Cerebellar cortex (tissue), 1 donor: ENCODE measurements at regions not wholly inside any gene's neighbourhood (a gene's known extent, or its start where the extent isn't known, plus 50 kb on each side); places are given as distances from the start of the nearest gene placed in this dataset.

Experiments used
- DNase-seq: peaks from one replicate; pipeline ENCODE4 v3.0.0-alpha.2; 2015; ENCODE audit warnings: low spot score

DNA sequence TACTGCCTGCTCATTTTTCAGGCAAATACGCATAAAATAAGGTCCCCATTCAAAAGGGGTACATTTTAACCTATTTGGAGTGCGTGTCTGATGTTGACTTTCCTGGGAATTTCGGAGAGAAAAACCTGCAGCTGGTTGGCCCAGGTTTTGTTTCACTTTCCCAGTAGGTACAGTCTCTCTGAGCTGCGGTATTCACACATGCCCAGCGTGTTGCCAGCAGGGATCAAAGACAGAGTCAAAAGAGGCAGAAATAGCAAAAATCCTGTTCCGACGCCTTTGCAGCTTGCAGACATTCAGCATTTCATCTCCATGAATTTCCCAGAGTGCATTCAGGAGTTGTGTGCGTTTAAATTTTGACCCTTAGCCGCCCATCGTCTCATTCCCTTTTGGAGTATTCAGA, 855.4 kb upstream of the CELF4 start:
- peak; percentile 51 for DNase-seq

DNA sequence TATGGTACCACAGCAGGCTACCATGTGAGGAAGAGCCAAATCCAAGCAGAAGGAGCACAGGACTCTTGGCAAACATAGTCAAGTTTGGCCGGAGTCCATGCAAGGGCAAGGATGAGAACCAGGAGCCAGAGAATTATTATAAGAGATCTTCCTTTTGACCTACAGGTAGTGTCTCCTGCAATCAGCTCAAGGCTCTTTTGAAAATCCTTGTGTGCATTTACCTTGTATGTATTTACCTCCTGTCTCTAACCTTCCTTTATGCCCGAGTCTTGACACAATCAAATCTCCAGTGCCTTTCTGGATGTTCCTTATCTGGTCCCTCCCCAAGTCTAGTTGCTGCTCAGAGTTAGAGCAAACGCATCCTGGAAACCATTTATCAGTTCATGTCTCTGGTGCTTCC, 855.0 kb upstream of the CELF4 start:
- DNase-seq, result peak; percentile 60

DNA sequence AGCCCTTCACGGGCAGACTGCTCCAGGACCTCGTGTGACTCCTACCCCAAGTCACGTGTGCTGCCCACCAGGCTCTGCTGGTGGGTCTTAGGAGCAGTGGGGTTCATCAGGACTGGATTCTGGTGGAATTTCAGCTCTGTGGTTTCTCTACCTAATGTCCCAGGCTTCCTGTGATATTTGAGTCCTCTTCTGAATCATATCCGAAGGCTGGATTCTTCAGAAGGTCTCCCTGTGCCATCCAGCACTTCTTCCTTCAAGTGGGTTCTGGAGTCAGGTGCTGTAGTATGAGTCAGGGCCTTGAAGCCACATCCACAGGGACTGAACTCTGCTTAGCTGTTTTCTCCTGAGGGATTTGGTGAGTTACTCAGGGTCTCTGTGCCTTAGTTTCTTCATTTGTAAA, 850.2 kb upstream of the CELF4 start:
- no peak for DNase-seq

DNA sequence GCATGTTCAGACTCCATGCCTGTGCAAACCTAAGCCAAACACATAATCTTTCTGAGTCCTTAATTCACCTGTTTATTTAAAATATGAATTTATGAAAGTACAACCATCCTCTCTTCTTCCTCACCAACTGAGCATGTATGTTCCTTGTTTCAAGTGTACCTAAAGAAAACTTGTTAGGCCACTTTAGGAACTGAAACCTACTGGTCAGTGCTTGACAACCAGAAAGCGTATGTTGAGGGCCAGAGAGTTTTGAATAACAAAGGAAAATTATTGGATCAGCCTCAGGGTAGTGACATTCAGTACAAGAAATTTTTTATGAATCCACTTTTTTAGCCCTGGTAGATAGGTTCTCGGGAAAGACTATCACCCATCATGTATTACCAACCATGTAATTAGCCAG, 847.6 kb upstream of the CELF4 start:
- no peak for DNase-seq

DNA sequence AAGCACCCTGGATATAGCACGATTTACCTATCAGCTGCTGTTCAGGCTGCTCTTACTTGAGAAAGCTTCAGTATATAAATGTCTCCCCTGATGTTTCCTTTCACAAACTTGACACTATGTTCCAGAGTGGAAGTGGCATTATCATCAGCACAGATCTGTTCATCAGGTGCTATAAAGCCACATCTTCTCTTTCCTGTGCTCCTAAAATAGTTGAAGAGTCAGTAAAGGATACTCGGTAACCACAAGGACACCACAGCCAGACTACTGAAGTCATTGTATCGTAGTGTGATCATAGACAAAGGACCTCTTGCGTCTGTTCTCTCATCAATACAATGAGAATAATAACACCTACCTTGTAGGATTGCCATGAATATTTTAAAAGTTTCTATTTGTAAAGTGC, 841.0 kb upstream of the CELF4 start:
- no peak for DNase-seq

DNA sequence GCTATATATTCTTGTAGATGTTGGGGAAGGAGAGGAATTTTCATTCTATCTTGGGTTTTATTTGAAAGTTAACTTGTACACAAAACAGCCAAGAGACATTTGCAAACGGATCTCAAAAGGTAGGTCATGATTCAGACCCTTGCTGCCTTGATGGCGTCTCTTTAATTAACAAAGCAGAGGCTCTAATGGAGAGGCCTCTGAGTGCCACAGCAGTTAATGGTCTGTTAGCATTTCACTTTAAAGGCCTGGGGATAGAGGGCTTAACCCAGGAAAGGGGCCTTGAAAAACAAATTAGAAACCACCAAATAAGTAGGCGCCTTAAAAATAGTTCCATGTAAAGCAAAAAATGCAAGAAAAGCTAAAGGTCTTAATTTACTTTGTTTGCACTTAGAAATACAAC, 836.9 kb upstream of the CELF4 start:
- no peak for DNase-seq

DNA sequence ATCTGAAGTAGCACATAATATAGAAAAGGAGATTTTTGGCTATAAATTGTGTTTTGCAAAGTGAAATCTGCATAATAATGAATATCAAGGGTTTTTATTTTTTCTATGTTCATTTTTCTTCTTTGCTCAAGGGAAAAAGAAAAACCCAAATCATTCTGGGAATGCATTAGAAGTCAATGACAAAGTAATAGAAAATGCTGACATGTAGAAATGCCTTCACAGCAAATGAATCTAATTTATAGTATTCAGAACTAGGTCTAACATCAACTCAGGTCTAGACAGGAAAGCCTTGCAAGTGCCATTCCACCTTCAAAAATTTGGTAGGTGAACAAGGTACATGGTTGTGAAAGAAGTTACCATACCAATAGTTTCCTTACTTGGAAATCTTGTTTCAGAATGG, 831.5 kb upstream of the CELF4 start:
- DNase-seq, result no peak

DNA sequence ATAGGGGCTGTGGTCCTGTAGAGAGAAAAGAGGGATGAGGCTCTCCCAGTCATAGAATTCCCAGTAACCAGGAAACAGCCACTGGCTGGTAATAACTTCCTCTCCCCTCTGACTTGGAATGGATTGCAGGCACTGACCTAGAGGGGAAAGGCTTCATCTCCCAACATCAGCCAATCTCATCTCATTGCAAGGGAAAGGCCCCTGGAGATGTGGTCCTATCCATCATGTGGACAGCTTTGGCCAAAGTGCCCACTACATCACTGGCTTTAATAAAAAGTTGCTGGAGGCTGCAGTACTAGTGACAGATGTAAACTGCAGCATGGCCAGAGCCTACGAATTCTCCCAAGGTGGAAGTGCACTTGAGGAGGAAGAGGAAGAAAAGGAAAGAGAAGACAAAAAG, 820.5 kb upstream of the CELF4 start:
- no peak for DNase-seq

DNA sequence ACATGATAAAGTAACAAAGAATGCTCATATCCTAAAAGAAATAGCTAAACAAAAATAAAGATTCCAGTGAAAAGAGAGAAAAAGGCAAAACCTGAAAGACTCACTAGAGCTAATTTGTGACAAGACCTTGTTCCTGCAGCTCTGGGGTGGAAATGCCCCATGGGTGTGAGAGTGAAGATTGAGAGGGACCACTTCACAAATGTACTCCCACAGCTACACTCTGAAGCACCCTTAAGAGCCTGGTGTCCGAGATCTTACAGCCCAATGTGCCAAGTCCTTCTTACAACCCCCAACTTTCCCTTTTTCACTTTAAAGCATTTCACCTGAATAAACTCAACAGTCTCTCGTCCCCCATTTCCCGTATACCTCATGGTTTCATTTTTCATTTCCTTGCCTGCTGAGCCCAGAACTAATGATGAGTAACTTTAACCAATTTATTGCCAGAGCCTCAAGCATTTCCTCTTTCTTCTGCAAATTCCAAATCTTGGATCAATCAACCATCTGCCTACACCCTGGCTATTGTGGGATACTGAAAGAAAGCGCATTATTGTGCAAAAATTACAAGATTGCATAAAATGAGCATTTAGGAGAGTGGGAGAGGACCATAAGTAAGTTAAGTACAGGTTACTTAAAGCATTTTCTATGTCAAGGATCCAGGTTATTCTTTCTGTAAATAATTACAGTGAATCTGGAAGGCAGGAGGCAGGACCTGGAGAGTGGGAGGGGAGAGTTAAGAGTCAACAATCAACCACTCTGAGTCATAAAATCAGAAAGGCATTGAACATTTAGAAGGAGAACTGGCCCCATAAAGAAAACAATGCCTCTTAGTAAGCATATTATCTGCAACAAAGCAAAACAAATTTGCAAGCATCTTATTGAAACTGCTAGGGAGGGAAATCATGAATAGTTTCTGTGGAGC, 804.4 kb upstream of the CELF4 start:
- DNase-seq, result no peak

DNA sequence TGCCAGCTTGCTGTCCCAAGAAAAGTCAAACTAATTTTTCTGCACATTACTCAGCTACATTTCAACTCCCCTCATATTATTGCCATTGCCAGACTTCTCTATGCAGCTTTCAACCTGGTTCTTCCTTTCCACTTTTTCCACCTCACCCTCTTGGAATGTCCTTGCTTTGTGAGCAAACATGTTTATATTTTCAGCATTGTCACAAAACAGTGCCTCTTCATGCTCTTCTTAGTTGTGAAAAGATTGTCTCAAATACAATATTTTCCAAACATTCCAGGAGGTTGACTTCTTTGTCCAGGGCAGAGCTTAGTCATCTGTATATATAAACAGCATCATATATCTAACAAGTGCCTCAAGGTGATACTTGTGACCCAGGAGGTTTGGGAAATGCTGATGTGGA, 803.3 kb upstream of the CELF4 start:
- DNase-seq, result no peak

DNA sequence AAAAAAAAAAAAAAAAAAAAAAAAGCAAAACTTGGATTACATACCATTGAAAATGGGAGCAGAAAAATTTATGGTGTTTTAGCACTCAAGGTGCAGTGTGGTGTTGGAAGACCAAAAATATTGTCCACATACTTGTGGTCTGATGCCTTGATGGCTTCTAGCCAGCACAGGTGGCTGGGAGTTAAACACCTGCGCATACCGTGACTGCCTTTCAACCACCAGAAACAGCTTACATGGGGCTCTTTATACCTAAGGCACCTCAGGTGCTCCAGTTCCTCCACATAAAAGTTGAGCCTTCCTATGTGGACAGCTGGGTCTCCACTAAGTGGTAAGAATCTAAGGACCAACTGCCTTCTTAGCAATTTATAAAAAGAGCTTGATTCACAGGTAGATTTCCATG, 802.6 kb upstream of the CELF4 start:
- no peak for DNase-seq

DNA sequence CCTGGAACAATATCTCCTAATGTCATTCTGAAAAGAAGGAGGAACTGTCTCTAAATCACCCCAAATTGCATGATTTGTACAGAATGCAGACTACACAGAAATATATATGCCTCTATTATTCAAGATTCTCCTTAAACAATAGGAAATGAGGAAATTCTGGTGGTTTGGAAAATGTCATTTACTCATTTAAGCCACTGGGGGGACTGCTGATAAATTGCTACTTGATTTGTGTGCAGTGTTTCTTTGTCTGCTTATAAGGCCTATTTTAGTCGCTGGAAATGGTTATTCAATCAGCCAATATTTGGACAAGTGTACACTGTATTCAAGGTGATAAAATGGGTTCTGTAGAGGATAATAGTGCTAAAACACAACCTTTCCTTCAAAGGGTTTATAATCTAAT, 801.9 kb upstream of the CELF4 start:
- no peak for DNase-seq

DNA sequence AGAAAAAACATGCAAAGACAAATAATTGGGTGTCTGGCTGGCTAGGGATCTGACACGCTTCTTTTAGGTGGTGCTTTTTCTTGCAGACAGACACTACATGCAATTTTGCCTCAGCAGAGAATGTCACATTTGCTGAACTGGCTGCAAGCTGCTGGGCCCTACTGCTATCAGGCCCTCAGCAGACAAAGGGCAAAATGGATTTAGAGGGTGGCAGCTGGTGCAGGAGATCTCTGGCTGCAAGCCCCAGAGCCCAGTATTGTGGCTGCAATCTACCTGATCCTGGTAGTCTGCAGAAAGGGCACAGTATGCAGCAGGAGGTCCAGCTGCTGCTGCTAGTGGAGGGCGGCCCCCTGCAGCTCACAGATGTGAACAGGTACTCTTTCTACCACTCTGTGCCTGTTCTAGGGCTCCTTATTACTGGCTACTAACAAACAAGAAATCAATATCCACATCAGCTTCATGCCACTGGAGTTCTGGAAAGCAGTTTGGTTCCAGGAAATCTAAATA, 796.7 kb upstream of the CELF4 start:
- peak; percentile 88 for DNase-seq

DNA sequence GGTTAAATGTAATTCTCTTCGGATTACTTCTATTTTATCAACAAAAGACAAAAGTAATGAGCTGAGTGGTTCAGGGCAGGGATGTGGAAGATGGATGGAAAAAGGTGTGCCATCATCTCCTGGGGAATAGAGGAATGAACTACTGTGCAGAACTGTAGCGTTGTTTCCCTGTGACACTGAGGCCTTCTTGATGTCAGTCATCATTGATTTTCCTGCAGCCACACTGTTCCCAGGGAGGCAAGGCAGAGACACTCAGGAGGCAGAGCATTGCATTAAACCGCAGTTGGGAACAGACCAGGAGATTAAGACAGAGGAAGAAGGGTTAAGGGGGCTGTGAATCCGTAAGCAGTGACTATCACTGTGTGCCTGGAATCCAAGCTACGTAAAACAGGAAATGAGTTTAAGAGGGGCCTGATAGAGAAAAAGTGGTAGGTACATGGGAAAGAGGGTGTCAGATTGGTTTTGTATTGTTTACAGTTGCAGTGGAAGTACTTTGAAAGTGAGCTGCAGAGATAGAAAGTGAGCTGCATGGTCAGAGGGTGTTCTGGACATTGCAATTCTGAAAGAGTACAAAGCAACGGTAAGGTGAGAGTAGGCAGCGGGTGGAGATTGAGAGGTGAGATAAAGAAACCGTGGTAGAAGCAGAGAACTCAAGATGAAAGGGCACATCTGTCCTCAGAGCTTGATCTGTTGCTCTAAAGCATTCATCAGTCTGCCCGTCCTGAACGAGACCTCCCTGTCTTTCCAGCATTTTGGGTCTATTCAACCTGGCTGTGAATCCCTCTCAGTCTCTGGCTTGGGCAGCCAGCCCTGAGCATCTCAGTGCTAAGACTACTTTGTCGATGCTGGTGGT, 793.4 kb upstream of the CELF4 start:
- DNase-seq, result no peak

DNA sequence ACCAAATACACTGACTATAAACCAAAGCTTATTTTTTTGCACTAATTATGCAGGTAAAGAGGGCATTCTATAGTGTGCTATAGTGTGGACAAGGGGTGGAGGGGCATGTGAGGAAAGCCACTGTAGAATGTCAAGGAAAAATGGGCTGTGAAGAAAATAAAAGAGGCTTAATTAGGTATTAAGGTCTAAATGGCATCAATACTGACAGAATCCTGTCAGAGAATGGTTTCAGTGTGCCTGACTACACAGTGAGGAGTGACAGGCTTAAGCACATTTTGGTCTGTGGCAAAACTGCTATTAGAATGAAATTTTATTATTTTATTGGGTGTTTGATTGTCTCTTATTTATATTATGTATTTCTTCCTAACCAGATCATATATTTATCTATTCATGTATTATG, 787.6 kb upstream of the CELF4 start:
- no peak for DNase-seq

DNA sequence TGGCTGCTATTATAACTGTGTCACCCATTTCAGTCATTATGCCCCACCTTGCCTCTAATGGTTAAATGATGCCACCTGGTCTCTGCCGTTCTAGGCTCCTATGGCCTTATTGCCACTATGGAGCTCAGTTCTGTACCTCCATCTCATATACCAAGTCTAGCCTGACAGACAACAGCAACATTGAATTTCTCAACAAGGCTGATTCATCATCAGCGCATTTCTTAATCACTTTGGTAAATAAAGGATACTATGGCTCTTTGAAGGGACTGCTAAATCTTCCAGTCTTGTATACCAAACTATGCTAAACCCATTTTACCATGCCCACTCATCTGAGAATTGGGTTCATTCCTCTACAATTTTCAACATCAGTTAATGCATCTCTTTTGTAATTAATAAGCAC, 784.5 kb upstream of the CELF4 start:
- DNase-seq, result no peak

DNA sequence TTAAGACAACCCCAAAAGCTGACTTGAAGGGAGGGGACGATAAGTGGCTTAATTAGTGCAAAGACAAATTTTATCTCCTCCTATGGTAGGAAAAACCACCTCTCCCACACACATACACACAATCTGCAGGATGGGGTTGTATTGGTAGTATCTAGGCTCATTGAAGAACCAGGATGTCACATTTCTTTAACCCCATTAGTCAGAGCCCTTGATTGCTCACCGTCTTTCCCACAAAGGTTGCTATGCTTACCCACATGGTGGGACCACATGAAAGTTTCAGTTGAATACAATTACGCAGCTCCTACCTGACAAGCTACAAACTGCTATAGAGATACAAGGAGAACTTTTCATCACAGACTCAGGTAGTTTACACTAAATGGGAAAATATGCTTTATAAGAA, 765.0 kb upstream of the CELF4 start:
- no peak for DNase-seq

DNA sequence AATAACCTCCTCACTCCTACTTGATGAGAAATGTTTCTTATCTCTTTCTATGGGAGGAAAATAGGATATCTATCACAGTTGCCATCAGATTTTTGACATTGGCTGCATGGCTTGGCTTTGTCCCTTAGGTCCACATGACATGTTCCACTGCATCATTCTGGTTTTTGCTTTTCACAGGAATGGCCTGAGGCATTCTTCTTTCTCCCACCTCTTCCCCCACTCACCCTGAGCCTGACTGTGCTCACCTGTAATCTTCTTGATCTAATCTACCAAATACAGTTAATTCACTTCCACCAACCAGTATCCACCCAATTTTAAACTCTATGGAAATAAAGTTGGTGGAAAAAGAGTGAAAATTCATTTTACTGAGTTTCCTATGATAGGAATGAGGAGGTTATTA, 763.5 kb upstream of the CELF4 start:
- DNase-seq, result no peak

DNA sequence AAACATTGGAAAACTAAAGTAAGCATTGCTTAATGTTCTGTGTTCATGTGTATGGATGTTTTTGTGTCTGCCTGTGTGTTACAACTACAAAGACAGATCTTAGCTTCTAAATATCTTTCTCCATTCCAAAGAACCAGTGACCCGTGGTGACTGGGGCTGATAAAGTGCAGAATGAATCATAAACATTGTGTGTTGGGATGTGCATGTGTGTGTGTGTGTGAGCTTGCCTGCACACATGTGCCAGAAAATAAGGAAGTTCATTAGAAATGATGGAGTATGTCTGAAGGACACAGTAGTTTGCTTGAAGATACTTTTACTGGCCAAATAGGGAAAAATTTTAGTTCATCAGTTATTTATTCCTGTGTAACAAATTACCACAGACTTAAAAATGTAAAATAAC, 756.6 kb upstream of the CELF4 start:
- no peak for DNase-seq

DNA sequence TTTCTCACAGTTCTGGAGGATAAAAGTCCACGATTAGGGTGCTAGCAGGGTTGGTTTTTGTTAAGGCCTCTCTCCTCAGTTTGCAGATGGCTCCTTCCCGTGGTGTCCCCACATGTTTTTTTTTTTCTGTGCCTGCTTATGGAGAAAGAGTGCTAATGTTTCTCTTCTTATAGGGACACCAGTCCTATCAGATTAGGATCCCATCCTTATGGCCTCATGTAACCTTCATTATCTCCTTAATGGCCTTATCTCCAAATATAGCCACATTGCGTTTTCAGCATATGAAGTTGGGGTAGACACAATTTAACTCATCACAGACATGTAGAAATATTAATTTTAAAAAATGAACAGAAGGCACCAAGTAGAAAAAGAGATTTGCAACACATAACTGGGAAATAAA, 755.7 kb upstream of the CELF4 start:
- no peak for DNase-seq

DNA sequence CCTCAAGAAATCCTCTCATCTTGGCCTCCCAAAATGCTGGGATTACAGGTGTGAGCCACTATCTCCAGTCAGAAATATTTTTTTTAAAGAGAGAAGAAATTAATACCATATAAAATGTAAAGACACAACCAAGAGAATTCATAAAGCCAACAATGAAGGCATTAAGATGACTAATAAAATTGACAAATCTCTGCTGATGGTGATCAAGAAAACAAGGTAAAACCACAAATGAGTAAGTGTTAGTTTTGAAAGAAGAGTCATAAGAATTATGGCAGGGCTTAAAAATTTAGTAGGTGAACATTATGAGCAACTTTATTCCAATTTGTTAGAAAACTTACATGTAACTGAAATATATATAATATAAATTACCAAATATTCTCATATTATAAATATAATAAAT, 752.8 kb upstream of the CELF4 start:
- DNase-seq, result no peak

DNA sequence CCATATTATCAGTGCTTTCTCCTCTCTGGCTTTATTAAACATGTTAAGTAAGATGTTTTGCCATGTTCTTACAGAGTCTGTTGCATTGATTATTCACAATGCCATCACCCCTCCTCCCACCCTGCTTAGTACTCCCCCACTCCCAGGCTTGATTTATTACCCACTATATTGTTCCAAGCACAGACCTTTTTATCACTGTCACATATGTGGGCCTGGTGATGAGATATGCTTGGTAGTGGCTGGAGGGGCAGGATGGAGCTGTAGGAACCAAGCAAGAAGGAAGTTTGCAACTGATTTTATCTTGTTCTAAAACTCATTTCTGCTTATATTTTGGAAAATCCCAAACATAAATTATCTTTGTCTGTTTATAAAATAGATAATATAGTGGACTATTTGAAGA, 748.2 kb upstream of the CELF4 start:
- DNase-seq, result no peak

DNA sequence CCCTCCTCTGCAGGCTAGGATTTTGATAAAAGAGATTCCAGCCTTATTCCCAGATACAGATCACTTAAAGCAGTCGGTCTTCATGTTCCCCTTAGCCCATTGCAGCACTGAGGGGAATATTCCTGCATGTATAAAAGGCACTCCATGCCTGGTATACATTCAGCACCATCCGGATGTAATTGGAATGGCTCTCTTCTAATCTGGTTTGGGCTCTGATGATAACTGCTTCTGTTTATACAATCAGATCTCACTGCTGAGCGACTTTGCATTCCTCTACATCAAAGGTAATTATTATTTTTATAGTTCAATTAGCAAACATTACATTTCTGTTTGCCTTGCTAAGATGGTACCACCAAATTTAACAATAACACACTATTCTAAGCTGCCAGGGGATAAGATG, 746.9 kb upstream of the CELF4 start:
- no peak for DNase-seq
